BLaER1 treated with 17β-estradiol and CSF1 and Interleukin-3, amounts not matched to agents 10 nM and 100 nM (cell line): ENCODE measurements at regions not wholly inside any gene's neighbourhood (a gene's known extent, or its start where the extent isn't known, plus 50 kb on each side); places are given as distances from the start of the nearest gene placed in this dataset.
A peak's percentile ranks its signal among the peaks of the same experiment; 100 is the strongest.

Experiments
- H3K27ac ChIP-seq, 11 experiments: shearing (Covaris generic); formaldehyde crosslinking; 2 replicates each; pipeline ENCODE4 v1.8.1; 2022
- H3K27me3 ChIP-seq, 11 experiments: shearing (Covaris generic); formaldehyde crosslinking; 2 replicates each; pipeline ENCODE4 v1.8.1; 2022
- H3K36me3 ChIP-seq, 11 experiments: shearing (Covaris generic); formaldehyde crosslinking; 2 replicates each; pipeline ENCODE4 v1.8.1; 2022
- H3K4me1 ChIP-seq, 10 experiments: shearing (Covaris generic); formaldehyde crosslinking; 2 replicates each; pipeline ENCODE4 v1.8.1; 2022
- H3K4me2 ChIP-seq, 11 experiments: shearing (Covaris generic); formaldehyde crosslinking; 2 replicates each; pipeline ENCODE4 v1.8.1; 2022
- H3K4me3 ChIP-seq, 10 experiments: shearing (Covaris generic); formaldehyde crosslinking; 2 replicates each; pipeline ENCODE4 v1.8.1; 2022
- H3K9ac ChIP-seq, 11 experiments: shearing (Covaris generic); formaldehyde crosslinking; 2 replicates each; pipeline ENCODE4 v1.8.1; 2022
- H3K9me3 ChIP-seq, 11 experiments: shearing (Covaris generic); formaldehyde crosslinking; replicated peaks in 1 of 11; 2 replicates each; pipeline ENCODE4 v1.8.1; 2022
- H4K20me1 ChIP-seq, 11 experiments: shearing (Covaris generic); formaldehyde crosslinking; 2 replicates each; pipeline ENCODE4 v1.8.1; 2022
- Cebpa-rat ChIP-seq, 11 experiments: shearing (Covaris generic); IDR thresholded peaks; 2 replicates each; pipeline ENCODE4 v1.8.1; 2022

DNA sequence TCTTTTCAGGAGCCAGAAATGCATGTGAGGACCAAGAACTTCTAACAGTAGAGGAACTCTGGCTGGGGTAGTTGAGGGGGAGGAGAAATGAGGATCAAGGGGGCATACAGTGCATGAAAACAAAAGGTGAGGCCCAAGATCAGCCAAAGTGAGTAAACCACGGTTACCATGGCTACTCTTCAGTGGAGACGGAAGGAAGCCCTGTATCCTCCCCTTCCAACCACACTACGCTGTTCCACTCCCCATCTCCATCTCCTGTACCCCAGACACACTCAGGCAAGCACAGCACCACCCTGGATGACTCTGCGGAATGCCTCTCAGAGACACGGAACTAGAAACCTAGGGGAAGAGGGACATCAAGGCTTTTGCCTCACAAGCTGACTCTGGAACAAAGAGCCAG lies 157.6 kb upstream of the CAMK1G start:
- Histone ChIP-seq H3K36me3 (no peaks in the 10 kb centered on the region), H3K9me3 (no peaks in the 10 kb centered on the region), H3K4me1 (peaks cover 0 to 18% (median 7%) of the 10 kb centered on the region in 10 experiments; a peak in 15 of 20 replicates), H3K4me2 (peak overlapping the region; percentile 3 to 60 (median 29); a peak in 15 of 22 replicates), H3K27me3 (no peaks in the 10 kb centered on the region), H4K20me1 (no peaks in the 10 kb centered on the region), H3K9ac (no peak overlapping the region), H3K27ac (peak overlapping the region in 1 of 11 experiments; percentile 38; a peak in 2 of 22 replicates), H3K4me3 (no peak overlapping the region)
- no peak for TF ChIP-seq Cebpa-rat (IDR thresholded peaks at IDR 0.05)

DNA sequence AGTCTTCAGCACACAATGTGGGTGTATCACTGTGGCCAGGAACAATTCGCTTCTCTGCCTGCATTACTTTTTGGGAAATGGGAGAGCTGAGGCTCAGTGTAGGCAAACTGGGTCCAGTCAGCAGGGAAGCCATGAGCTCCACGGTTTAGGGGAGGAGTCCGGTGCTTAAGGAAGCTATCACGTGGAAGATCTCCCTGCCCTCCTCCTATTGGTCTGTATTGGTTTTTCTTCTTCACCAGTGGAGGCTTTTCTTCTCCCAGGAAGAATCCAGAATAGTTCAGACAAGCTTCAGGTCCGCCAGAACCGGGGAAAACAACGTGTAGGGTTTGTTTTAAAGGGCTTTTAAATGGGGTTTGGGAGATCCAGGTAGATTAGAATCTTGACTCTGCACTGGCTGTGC lies 156.2 kb upstream of the CAMK1G start:
- Histone ChIP-seq H3K27ac (no peak overlapping the region), H3K9ac (no peak overlapping the region), H3K4me3 (no peak overlapping the region), H3K36me3 (no peaks in the 10 kb centered on the region), H4K20me1 (no peaks in the 10 kb centered on the region), H3K4me2 (no peak overlapping the region), H3K9me3 (no peaks in the 10 kb centered on the region), H3K4me1 (peaks cover 0 to 13% (median 7%) of the 10 kb centered on the region in 10 experiments; a peak in 14 of 20 replicates), H3K27me3 (no peaks in the 10 kb centered on the region)
- no peak for TF ChIP-seq Cebpa-rat (IDR thresholded peaks at IDR 0.05)

DNA sequence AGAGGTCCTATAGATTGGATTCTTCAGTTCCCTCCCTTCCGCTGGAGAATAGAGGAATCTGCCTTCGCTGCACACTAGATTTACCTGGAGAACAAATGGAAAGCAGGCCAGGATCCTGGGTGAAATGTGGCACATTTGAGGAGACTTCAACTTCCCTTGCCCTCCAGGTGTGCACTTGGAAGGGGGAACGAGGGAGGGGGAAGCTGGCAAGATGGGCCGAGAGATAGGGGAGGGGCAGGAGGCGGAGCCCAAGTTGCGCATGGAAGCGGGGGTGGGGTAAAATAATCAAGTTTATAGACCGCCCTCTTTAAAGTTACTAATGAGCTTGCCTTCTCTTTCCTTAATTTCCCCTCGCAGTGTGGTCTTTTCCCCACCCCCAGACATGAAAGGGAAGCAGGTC lies 155.7 kb upstream of the CAMK1G start:
- no peak overlapping the region for H3K27ac ChIP-seq
- no peak overlapping the region for H3K4me2 ChIP-seq
- no peaks in the 10 kb centered on the region for H3K9me3 ChIP-seq
- no peaks in the 10 kb centered on the region for H3K27me3 ChIP-seq
- no peak for TF ChIP-seq Cebpa-rat (IDR thresholded peaks at IDR 0.05)
- no peak overlapping the region for H3K4me3 ChIP-seq
- H4K20me1 ChIP-seq = no peaks in the 10 kb centered on the region
- no peaks in the 10 kb centered on the region for H3K36me3 ChIP-seq
- H3K4me1 ChIP-seq = peaks cover 0 to 13% (median 7%) of the 10 kb centered on the region in 10 experiments; a peak in 14 of 20 replicates
- no peak overlapping the region for H3K9ac ChIP-seq

DNA sequence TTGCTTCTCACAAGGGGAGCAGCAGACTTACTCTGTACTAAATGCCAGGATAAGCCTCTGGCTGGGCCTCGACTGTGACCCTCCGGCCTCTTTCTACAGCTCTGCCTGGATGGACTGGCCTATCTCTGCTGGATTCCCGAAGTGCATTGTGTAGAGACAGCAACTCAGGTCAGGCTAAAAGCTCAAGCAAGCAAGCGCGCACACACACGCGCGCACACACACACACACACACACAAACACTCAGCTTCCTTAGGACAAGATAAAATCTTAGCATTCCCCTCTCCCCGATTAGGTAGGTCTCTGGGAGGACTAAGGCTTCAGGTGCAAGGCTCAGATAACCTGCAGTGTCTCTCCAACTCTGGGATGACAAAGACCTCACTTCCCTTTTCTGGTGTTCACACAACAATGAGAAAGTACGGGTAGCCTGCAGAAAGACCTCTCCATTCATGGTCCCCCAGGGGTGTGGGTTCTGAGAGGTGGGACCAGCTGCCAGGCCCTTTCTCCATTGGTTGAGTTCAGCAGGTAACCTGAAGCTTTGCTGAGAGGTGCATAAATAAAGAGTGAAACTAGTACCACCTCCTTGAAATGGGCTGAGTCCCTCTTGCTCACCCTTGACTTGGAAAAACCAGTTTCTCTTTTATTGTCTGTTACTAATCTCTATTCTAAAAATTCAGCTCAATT lies 155.1 kb upstream of the CAMK1G start:
- Histone ChIP-seq H4K20me1 (no peaks in the 10 kb centered on the region), H3K9me3 (no peaks in the 10 kb centered on the region), H3K27me3 (0 out of 22 replicates have a peak, but pooled peaks cover 0 to 1% (median 0%) of the 10 kb centered on the region in 11 experiments), H3K4me3 (no peak overlapping the region), H3K9ac (no peak overlapping the region), H3K36me3 (no peaks in the 10 kb centered on the region), H3K4me1 (peaks cover 0 to 16% (median 7%) of the 10 kb centered on the region in 10 experiments; a peak in 15 of 20 replicates), H3K4me2 (no peak overlapping the region), H3K27ac (no peak overlapping the region)
- TF ChIP-seq Cebpa-rat (IDR thresholded peaks at IDR 0.05) = no peak

DNA sequence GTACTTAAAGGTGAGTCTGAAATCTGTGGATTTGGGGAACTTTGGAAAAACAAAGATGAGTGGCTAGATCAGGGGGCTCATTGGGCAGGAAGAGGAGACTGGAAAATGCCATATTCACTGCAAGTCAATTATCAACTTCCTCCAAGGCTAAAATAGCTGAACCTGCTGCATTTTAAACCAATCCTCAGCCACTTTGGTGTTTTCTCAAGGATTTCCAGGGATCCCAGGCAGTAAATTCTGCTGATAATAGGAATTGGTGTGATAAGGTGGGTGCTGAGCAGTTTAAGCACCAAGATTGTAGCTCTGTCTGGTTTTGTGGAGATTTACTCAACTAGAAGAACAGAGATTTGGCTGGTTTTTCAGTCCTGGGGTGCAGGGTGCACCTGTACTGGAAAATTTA lies 153.9 kb upstream of the CAMK1G start:
- Histone ChIP-seq H3K4me2 (0 out of 22 replicates have a peak overlapping the region, but pooled peaks of 2 of the 11 experiments have one; percentile 4 to 6), H3K36me3 (no peaks in the 10 kb centered on the region), H3K4me1 (peaks cover 9 to 28% (median 15%) of the 10 kb centered on the region in 10 experiments; a peak in 19 of 20 replicates), H3K27ac (no peak overlapping the region), H3K27me3 (peaks cover 0 to 4% (median 0%) of the 10 kb centered on the region in 11 experiments; a peak in 1 of 22 replicates), H3K4me3 (no peak overlapping the region), H3K9ac (no peak overlapping the region), H3K9me3 (no peaks in the 10 kb centered on the region), H4K20me1 (no peaks in the 10 kb centered on the region)
- TF ChIP-seq Cebpa-rat (IDR thresholded peaks at IDR 0.05) = no peak

DNA sequence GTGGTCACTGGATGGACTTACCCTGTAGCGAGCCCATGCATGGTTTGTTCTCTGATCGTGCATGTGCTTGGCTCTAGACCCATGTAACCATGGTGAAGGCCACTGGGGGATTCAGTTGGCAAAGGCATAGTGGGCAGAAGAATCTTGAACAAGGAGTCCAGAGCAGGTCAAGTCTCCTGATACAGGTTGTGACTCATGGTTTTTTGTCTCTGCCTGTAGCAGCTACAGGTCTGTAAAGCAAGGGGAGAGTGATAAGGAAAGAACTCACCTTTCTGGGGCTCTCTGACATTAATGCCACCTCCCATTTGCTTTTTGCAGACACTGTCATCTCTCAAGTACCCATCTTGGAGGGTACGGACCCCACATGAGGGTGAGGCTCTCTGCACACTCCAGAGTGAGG lies 153.4 kb upstream of the CAMK1G start:
- Histone ChIP-seq H3K27ac (no peak overlapping the region), H3K4me3 (no peak overlapping the region), H3K9ac (no peak overlapping the region)

DNA sequence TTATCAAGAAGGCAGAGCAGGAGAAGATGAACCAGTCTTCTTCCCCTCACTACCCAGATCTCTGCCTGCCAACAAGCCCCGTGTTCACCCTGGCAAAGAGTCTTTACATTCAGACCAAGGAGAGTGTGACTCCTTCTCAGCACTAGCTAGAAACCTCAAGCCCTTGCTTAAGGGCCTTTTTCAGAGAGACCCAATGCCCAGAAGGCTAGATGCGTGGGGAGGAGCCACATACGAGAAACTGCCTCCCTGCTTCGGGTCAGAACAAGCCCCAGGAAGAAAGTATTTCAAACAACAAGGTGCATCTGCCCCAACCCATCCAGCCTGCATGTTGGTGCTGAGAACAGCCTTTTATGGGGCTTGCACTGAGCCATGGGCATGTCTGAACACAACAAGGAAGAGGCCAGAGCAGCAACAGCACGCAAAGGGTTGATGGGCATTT lies 152.7 kb upstream of the CAMK1G start:
- Histone ChIP-seq H3K4me1 (peaks cover 11 to 38% (median 18%) of the 10 kb centered on the region in 10 experiments; a peak in 19 of 20 replicates), H3K27ac (no peak overlapping the region), H3K9ac (no peak overlapping the region), H3K9me3 (no peaks in the 10 kb centered on the region), H3K4me3 (no peak overlapping the region), H3K27me3 (peaks cover 0 to 4% (median 0%) of the 10 kb centered on the region in 11 experiments; a peak in 1 of 22 replicates), H4K20me1 (no peaks in the 10 kb centered on the region), H3K4me2 (no peak overlapping the region), H3K36me3 (no peaks in the 10 kb centered on the region)
- no peak for TF ChIP-seq Cebpa-rat (IDR thresholded peaks at IDR 0.05)

More for the DNA sequence above, 153.4 kb upstream of the CAMK1G start:
- no peak for TF ChIP-seq Cebpa-rat (IDR thresholded peaks at IDR 0.05)
- H3K9me3 ChIP-seq = no peaks in the 10 kb centered on the region
- peaks cover 0 to 4% (median 0%) of the 10 kb centered on the region in 11 experiments; a peak in 1 of 22 replicates for H3K27me3 ChIP-seq
- H3K36me3 ChIP-seq = no peaks in the 10 kb centered on the region
- 0 out of 22 replicates have a peak overlapping the region, but pooled peaks of 1 of the 11 experiments have one; percentile 4 for H3K4me2 ChIP-seq
- peaks cover 12 to 33% (median 19%) of the 10 kb centered on the region in 10 experiments; a peak in 19 of 20 replicates for H3K4me1 ChIP-seq
- H4K20me1 ChIP-seq = no peaks in the 10 kb centered on the region

DNA sequence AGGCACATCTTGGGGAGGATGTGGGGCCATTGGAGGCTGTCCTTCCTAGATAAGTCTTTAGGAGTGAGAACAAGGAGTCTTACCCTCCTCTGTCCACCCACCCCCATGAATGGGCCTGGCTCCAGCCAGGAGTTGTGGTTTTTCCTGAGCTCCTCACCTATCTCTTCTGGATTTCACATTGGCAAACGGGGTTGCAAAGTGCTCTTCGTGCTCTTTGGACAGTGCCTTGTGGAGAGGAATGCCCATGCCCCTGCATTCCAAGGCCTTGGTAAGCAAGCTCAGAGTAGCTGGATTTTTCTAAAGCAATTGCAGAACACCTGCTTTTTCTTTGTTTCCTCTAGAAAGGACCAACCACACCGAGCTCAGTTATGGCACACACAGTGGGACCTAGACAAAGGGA lies 152.1 kb upstream of the CAMK1G start:
- TF ChIP-seq Cebpa-rat (IDR thresholded peaks at IDR 0.05) = no peak
- Histone ChIP-seq H3K4me1 (peaks cover 5 to 32% (median 13%) of the 10 kb centered on the region in 10 experiments; a peak in 19 of 20 replicates), H3K4me3 (no peak overlapping the region), H3K27me3 (peaks cover 0 to 4% (median 0%) of the 10 kb centered on the region in 11 experiments; a peak in 1 of 22 replicates), H3K9me3 (no peaks in the 10 kb centered on the region), H4K20me1 (no peaks in the 10 kb centered on the region), H3K4me2 (no peak overlapping the region), H3K9ac (no peak overlapping the region), H3K27ac (no peak overlapping the region), H3K36me3 (no peaks in the 10 kb centered on the region)

DNA sequence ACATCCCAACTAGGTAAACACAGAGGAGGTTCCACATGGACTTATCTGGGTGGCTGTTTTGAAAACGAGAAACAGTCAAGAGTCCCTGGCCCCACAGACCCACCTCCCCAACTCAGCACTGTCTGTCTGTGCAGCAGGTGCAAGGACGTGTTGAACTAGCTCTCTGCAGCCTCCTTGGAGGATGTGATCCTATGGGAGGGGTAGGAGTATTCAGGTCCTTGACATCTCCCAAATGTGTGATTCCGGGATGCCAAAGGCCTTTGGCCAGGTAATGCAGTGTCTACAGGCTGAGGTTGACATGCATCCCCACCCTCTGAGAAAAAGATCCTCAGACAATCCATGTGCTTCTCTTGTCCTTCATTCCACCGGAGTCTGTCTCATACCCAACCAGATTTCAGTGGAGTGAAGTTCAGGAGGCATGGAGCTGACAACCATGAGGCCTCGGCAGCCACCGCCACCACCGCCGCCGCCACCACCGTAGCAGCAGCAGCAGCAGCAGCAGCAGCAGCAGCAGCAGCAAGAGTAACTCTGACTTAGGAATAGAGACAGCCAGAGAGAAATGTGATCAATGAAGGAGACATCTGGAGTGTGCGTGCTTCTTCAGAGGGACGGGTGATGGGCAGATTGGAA lies 151.6 kb upstream of the CAMK1G start:
- peaks cover 4 to 30% (median 13%) of the 10 kb centered on the region in 10 experiments; a peak in 19 of 20 replicates for H3K4me1 ChIP-seq
- no peak overlapping the region for H3K9ac ChIP-seq
- H3K36me3 ChIP-seq = no peaks in the 10 kb centered on the region
- H3K27me3 ChIP-seq = peaks cover 0 to 4% (median 0%) of the 10 kb centered on the region in 11 experiments; a peak in 1 of 22 replicates
- TF ChIP-seq Cebpa-rat (IDR thresholded peaks at IDR 0.05) = no peak
- H3K27ac ChIP-seq = no peak overlapping the region
- H3K4me2 ChIP-seq = no peak overlapping the region
- H3K4me3 ChIP-seq = no peak overlapping the region
- H4K20me1 ChIP-seq = no peaks in the 10 kb centered on the region
- no peaks in the 10 kb centered on the region for H3K9me3 ChIP-seq
